ENCODE measurements at regions not wholly inside any gene's neighbourhood (a gene's known extent, or its start where the extent isn't known, plus 50 kb on each side); places are given as distances from the start of the nearest gene placed in this dataset.

- TF ChIP-seq, protein P1, sequence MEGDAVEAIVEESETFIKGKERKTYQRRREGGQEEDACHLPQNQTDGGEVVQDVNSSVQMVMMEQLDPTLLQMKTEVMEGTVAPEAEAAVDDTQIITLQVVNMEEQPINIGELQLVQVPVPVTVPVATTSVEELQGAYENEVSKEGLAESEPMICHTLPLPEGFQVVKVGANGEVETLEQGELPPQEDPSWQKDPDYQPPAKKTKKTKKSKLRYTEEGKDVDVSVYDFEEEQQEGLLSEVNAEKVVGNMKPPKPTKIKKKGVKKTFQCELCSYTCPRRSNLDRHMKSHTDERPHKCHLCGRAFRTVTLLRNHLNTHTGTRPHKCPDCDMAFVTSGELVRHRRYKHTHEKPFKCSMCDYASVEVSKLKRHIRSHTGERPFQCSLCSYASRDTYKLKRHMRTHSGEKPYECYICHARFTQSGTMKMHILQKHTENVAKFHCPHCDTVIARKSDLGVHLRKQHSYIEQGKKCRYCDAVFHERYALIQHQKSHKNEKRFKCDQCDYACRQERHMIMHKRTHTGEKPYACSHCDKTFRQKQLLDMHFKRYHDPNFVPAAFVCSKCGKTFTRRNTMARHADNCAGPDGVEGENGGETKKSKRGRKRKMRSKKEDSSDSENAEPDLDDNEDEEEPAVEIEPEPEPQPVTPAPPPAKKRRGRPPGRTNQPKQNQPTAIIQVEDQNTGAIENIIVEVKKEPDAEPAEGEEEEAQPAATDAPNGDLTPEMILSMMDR (IDR thresholded peaks at IDR 0.05) = no peak
- TF ChIP-seq POLR2AphosphoS5 (IDR thresholded peaks at IDR 0.05; ENCODE audit: low read depth, low read length) = no peak
These were observed 904.9 kb upstream of the EPHA5 start for GRCh38 chr4:66575008-66575696.

All from Panc1 (cell line).